Adrenal gland (tissue), 5 donors: ENCODE measurements at regions not wholly inside any gene's neighbourhood (a gene's known extent, or its start where the extent isn't known, plus 50 kb on each side); places are given as distances from the start of the nearest gene placed in this dataset.

Experiments used
- CTCF ChIP-seq, 6 experiments: fragments of 450-650 bp in 4 of 6; fragments of 200-600 bp in 2 of 6; sonication (generic) in 1 of 6; IDR thresholded peaks; 1 replicate in 5 of 6; 2 replicates in 1 of 6; pipeline versions ENCODE4 v1.5.1 to v1.8.0; 2016 to 2021; ENCODE audit warnings: antibody characterized with exemption in 6 of 6, mild to moderate bottlenecking in 2 of 6, moderate library complexity in 1 of 6
- POLR2A ChIP-seq, 2 donors: fragments of 450-650 bp; IDR thresholded peaks; one replicate each; pipeline ENCODE4 v1.6.1; 2017; ENCODE audit warnings: antibody characterized with exemption in 2 of 2, mild to moderate bottlenecking in 2 of 2, moderate library complexity in 1 of 2
- donor health status: DM: no; HTN: no; CAD: no.

GRCh38 chr7:17654940-17655339 lies 285.4 kb downstream of the SNX13 start:
- TF ChIP-seq CTCF (IDR thresholded peaks at IDR 0.05): no peak
- TF ChIP-seq POLR2A (IDR thresholded peaks at IDR 0.05): no peak
